Ovary (tissue), 3 donors: ENCODE measurements at regions not wholly inside any gene's neighbourhood (a gene's known extent, or its start where the extent isn't known, plus 50 kb on each side); places are given as distances from the start of the nearest gene placed in this dataset.
"Not testable (repeated sequence)": the region's sequence is repeated elsewhere in the genome, so short reads cannot be mapped to it uniquely, and the experiment has no call there.

Experiments
- CTCF ChIP-seq, 3 donors: fragments of 450-650 bp in 2 of 3; fragments of 200-600 bp in 1 of 3; IDR thresholded peaks; one replicate each; pipeline versions ENCODE4 v1.5.1 to v1.8.0; 2016 to 2022; ENCODE audit warnings: antibody characterized with exemption in 3 of 3, mild to moderate bottlenecking in 1 of 3
- POLR2A ChIP-seq: fragments of 450-650 bp; IDR thresholded peaks from one replicate; pipeline ENCODE4 v1.6.1; 2017; ENCODE audit warnings: antibody characterized with exemption, mild to moderate bottlenecking, moderate library complexity
- donor health status: DM: no; HTN: no; CAD: no.

- not testable (repeated sequence) for TF ChIP-seq POLR2A; CTCF (IDR thresholded peaks at IDR 0.05)
These were observed 67.0 kb upstream of the GOLGA8O start for GRCh38 chr15:32522421-32522820.
